ENCODE measurements at regions not wholly inside any gene's neighbourhood (a gene's known extent, or its start where the extent isn't known, plus 50 kb on each side); places are given as distances from the start of the nearest gene placed in this dataset.

GRCh38 chr11:38972220-38972619, 2374.2 kb upstream of the RAG2 start:
- Histone ChIP-seq H3K4me1 (ENCODE audit: control insufficient read depth in 1 of 2, insufficient read depth in 2 of 2, low read length in 2 of 2) (no peaks in the 10 kb centered on the region), H3K27me3 (ENCODE audit: insufficient read depth, low read length) (no peaks in the 10 kb centered on the region), H4K20me1 (ENCODE audit: insufficient read depth) (no peaks in the 10 kb centered on the region), H3K36me3 (ENCODE audit: control insufficient read depth in 1 of 2, insufficient read depth in 2 of 2, low read length in 2 of 2) (no peaks in the 10 kb centered on the region), H3K9me3 (ENCODE audit: control insufficient read depth in 1 of 2, insufficient read depth in 1 of 2, low read depth in 1 of 2, low read length in 2 of 2) (peaks cover 12 to 15% of the 10 kb centered on the region in 2 experiments; a peak in 2 of 4 replicates), H3K4me2 (ENCODE audit: low read length) (no peak overlapping the region), H3K79me2 (ENCODE audit: insufficient read depth, low read length) (no peaks in the 10 kb centered on the region), H3K27ac (ENCODE audit: low read depth, low read length) (no peak overlapping the region), H3K4me3 (replicated peaks in 1 of 2; ENCODE audit: low read depth in 1 of 2, low read length in 2 of 2) (no peak overlapping the region), H2AFZ (ENCODE audit: low read depth, low read length, poor library complexity, severe bottlenecking) (no peak overlapping the region), H3K9ac (ENCODE audit: low read length) (no peak overlapping the region), H3K9me2 (ENCODE audit: insufficient read depth) (no peaks in the 10 kb centered on the region)
- no peak for DNase-seq (ENCODE audit: low read depth, low spot score)
- no TSS peak for BruUV-seq (replicated peaks)
- CTCF ChIA-PET = no interaction called here
- TF ChIP-seq ZBTB33 (IDR thresholded peaks at IDR 0.05; ENCODE audit: extremely low read depth, insufficient replicate concordance, low read length) (no peak), TCF7L2 (IDR thresholded peaks at IDR 0.05; ENCODE audit: borderline replicate concordance, extremely low read depth, insufficient read depth, insufficient read length) (no peak)
- no peak for ATAC-seq
- RAD21 ChIA-PET (ENCODE audit: low non-redundant PET in 1 of 2, low total read pairs in 2 of 2, uncharacterized antibody in 2 of 2, unreplicated experiment in 2 of 2) = no interaction called here
- intact Hi-C loops (cut with micrococcal nuclease) = no loop called here
- POLR2A ChIA-PET = no interaction called here

- H3K4me3 ChIP-seq (replicated peaks in 1 of 2; ENCODE audit: low read depth in 1 of 2, low read length in 2 of 2) = no peak overlapping the region
- no peak for ATAC-seq
- no peak overlapping the region for H3K27ac ChIP-seq (ENCODE audit: low read depth, low read length)
- H3K9ac ChIP-seq (ENCODE audit: low read length) = no peak overlapping the region
- H3K4me2 ChIP-seq (ENCODE audit: low read length) = no peak overlapping the region
- POLR2A ChIA-PET = no interaction called here
- intact Hi-C loops (cut with micrococcal nuclease) = no loop called here
- RAD21 ChIA-PET (ENCODE audit: low non-redundant PET in 1 of 2, low total read pairs in 2 of 2, uncharacterized antibody in 2 of 2, unreplicated experiment in 2 of 2) = no interaction called here
- H3K4me1 ChIP-seq (ENCODE audit: control insufficient read depth in 1 of 2, insufficient read depth in 2 of 2, low read length in 2 of 2) = no peaks in the 10 kb centered on the region
- H2AFZ ChIP-seq (ENCODE audit: low read depth, low read length, poor library complexity, severe bottlenecking) = no peak overlapping the region
- BruUV-seq (replicated peaks) = no TSS peak
- no peaks in the 10 kb centered on the region for H3K9me2 ChIP-seq (ENCODE audit: insufficient read depth)
- no peaks in the 10 kb centered on the region for H4K20me1 ChIP-seq (ENCODE audit: insufficient read depth)
- no peaks in the 10 kb centered on the region for H3K27me3 ChIP-seq (ENCODE audit: insufficient read depth, low read length)
- no peaks in the 10 kb centered on the region for H3K79me2 ChIP-seq (ENCODE audit: insufficient read depth, low read length)
- H3K9me3 ChIP-seq (ENCODE audit: control insufficient read depth in 1 of 2, insufficient read depth in 1 of 2, low read depth in 1 of 2, low read length in 2 of 2) = peaks cover 12 to 20% of the 10 kb centered on the region in 2 experiments; a peak in 3 of 4 replicates
- CTCF ChIA-PET = no interaction called here
- no peak for DNase-seq (ENCODE audit: low read depth, low spot score)
- no peaks in the 10 kb centered on the region for H3K36me3 ChIP-seq (ENCODE audit: control insufficient read depth in 1 of 2, insufficient read depth in 2 of 2, low read length in 2 of 2)
- TF ChIP-seq REST (IDR thresholded peaks at IDR 0.05; ENCODE audit: low read depth) = no peak
- no peak for TF ChIP-seq POLR2A (IDR thresholded peaks at IDR 0.05; ENCODE audit: borderline replicate concordance, extremely low read depth, insufficient read depth, insufficient read length)
- TF ChIP-seq JUND (IDR thresholded peaks at IDR 0.05) = no peak
- TF ChIP-seq ZNF274 (IDR thresholded peaks at IDR 0.05; ENCODE audit: low read depth, low read length) = no peak
- TF ChIP-seq CBX3 (IDR thresholded peaks at IDR 0.05; ENCODE audit: low read depth) = no peak
- TF ChIP-seq RAD21 (IDR thresholded peaks at IDR 0.05; ENCODE audit: low read depth) = no peak
- no peak for TF ChIP-seq SRF (IDR thresholded peaks at IDR 0.05; ENCODE audit: low read depth)
- no peak for TF ChIP-seq ZBTB33 (IDR thresholded peaks at IDR 0.05; ENCODE audit: extremely low read depth, insufficient replicate concordance, low read length)
- no peak for TF ChIP-seq EGR1 (IDR thresholded peaks at IDR 0.05; ENCODE audit: low read depth)
- TF ChIP-seq YY1 (IDR thresholded peaks at IDR 0.05; ENCODE audit: extremely low read depth, insufficient replicate concordance, low read depth, low read length) = no peak
- TF ChIP-seq MAX (IDR thresholded peaks at IDR 0.05) = no peak
- TF ChIP-seq EZH2 (IDR thresholded peaks at IDR 0.05) = no peak
Observed at GRCh38 chr11:38971141-38971540, 2373.1 kb upstream of the RAG2 start.
